Activated T-cell treated with anti-CD3 and anti-CD28 coated beads for 4 hours (primary cell): ENCODE measurements at regions not wholly inside any gene's neighbourhood (a gene's known extent, or its start where the extent isn't known, plus 50 kb on each side); places are given as distances from the start of the nearest gene placed in this dataset.
"Not testable (repeated sequence)": the region's sequence is repeated elsewhere in the genome, so short reads cannot be mapped to it uniquely, and the experiment has no call there.

Source experiments
- DNase-seq: peaks from one replicate; pipeline ENCODE4 v3.0.0-alpha.2; 2020

DNA sequence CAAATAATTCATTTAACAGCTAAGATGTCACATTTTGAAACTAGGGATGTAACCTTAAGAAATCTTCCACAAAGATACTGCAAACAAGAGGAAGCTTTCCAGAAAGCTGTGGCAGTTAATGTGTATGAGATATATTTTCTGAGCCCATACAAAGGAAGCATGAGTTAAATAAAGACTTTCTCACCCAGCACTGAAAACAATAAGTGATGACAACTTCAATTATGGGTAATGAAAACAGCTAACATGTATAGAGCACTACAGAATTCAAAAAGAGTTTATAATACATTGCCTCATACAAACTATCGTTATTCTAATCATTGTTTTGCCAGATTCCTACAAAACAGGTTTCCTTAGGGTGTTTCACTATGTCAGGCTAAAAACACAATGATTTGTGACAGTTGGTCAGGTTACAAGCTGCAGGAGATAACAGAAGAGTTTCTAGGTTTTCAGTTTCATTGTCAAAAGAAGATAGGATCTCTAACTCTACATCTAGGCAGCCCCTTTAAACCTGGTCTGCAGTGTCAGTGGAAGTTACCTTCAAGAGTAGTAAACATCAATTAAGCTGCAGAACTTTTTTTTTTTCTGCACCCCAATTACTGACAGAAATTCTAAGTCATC, 618.1 kb upstream of the ADGRL3 start:
- DNase-seq, result no peak

DNA sequence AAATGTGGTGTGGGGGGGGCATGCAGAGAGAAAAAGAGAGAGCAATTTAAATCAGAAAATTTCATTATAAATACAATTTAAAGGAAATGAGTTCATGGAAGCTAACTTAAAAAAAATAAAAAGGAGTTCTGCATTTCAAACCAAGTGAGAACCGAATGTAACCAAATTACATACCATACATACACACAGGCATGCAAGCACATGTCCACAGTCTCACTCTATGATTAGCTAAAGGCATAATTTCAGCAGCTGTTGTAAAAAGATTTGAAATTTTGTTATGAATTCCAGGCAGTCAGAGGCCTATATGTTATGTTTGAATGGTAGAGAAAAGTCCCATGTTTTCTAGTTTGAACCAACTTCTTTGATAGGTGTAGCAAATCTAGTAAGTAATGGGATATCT, 611.6 kb upstream of the ADGRL3 start:
- no peak for DNase-seq

DNA sequence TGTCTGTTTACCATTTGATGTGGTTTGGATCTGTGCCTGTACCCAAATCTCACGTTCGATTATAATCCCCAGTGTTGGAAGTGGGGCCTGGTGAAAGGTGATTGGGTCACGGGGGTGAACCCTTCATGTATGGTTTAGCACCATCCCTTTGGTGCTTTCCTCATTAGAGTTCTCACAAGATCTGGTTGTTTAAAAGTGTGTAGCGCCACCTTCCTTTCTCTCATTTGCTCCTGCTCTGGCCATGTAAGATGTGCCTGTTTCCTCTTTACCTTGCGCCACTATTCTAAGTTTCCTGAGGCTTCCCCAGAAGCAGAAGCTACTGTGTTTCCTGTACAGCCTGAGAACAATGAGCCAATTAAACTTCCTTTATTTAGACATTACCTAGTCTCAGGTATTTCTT, 610.7 kb upstream of the ADGRL3 start:
- no peak for DNase-seq

DNA sequence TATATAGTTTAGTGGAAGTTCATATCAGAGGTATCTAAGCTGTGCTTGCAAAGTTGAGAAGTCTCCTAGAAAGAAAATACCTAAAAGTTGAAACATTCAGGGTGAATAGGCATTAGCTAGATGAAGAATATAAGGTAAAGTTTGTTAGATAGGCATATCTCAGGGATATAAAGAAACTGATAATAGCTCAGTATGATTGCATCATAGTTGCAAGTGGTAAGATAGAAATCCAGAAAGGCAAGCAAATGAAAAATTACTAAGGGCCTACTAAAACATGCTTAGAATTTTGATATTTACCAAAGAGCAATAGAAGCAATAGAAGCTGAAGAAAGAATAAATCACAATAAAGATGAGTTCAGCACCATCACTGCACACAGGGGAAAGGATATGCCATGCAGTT, 610.0 kb upstream of the ADGRL3 start:
- no peak for DNase-seq

DNA sequence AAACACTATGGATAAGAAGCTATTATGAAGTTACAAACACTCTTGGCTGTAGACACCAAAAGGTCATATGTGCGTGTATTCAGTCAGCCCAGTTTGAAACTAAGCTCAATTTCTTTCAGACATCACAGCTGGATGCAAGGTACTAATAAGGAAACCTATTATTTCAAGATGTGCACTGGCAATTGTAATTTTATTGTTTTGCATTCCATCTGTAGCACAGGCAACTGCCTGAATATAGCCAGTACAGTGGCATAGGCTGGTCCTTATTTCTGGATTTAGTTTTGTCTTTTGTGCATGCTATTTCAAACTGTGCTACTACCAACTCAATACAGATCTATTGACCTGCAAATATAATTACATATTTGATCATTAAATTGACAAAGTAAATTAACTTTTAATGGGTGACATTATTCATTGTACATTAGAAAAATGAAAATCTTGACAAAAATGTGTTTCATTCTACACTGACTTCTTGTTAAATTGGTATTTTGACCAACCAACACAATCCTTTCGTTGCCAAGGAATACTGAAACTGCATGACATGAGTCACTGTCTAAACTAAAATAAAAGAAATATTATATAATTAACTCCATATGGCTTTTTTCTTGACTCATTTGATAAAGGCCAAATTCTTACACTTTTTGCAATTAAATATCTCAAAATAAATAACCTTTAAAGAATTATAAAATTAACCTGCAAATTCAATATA, 594.3 kb upstream of the ADGRL3 start:
- no peak for DNase-seq

DNA sequence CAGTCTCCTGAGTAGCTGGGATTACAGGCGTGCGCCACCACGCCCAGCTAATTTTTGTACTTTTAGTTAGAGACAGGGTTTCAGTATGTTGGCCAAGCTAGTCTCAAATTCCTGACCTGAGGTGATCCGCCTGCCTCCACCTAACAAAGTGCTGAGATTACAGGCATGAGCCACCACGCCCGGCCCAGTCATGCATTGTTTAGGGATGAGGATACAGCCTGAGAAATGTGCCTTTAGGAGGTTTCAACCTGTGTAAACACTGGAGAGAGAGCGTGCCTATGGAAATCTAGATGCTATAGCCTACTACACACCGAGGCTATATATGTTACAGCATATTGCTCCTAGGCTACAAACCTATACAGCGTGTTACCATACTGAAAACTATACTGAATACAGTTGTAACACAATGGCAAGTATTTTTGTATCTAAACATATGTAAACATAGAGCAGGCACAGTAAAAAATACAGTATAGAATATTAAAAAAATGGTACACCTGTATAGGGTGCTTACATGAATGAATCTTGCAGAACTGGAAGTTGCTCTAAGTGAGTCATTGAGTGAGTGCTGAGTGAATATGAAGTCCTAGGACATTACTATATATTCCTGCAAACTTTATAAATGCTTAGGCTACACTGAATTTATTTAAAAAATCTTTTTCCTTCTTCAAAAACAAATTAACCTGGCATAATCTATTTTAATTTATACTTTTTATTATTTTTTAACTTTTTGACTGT, 588.2 kb upstream of the ADGRL3 start:
- no peak for DNase-seq

DNA sequence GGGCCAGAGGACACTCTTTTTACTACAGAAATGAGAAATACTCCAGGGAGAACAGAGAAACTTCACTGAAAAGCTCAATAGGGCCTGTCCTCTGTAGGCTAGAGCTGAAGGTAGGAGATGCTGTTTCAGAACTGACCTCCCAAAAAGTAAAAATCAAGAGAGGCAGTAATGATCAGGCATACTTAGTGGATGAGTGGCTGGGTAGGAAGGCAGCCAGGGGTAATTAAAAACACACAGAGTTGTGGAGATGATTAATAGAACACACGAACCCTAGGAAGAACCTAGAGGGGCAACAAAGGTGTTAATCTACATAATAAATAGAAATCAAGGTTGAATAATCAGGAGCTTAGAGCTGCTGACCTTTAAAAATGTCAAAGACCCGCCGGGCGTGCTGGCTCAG, 582.4 kb upstream of the ADGRL3 start:
- no peak for DNase-seq

DNA sequence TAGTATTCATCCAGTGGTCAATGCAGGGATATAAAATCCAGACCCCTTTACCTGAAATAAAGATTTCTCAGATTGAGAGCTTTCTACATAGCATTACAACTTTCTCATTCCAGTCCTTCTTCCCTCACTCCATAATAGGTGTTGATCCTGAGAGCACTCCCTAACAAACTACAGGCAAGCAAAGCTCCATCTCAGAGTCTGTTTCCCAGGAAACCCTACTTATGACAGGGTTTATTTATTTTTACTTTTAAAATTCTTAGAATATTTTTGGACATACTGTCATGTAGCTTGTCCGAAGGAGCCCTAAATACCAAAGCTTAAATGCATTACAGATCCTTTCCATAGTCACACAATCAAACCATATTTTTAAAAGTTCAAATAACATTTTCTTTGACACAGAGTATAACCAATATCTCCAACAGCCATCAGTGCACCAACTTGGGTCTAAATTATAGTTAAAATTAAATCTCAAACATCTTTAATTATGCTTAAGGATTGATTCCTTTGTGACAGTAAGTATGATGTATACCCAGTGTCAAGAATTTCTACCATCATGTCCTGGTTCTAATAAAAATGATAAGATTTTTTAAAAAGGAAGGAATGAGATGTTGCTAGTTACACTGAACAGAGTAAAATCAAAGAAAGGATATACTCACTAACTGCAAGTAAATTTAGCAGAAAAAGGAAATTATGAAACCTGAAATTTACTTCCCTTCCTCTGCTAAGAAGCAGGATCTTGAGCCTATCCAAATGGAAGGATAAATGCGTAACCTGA, 580.4 kb upstream of the ADGRL3 start:
- DNase-seq, result no peak

DNA sequence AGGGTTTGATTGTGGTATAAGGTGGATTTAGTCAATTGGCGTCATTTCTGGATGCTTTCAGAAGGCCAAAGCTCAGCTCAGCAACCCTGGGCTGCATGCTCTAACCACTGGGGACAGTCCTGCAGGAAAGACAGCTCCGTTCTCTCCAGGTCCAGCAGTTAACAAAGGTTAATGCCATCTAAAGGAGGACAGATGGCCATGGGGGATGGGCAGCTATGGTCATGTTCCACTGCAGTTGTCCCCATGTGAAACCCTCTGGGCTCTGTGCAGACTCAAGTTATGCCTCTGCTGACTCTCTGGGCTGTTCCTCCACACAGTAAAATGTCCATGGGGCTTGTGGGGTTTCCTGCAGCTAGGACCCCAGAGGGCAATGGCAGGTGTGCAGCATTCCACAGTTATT, 562.1 kb upstream of the ADGRL3 start:
- no peak for DNase-seq

DNA sequence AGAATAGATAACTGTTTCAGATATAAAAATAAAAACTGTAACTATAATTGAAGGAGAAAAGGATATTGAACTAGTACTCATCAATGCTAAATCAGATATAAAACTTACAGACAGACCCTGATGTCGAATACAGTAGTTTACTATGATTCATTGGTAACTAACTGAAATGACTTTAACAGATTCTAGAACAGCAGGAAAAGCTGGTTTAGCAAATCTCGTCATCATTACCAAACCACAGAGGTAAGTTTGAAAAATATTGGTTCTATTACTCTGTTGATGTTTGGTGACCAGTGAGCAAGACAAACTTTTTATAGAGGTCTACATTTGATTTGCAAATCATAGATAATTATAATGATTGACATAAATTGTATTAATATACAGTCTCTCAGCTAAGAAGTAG, 551.4 kb upstream of the ADGRL3 start:
- no peak for DNase-seq

DNA sequence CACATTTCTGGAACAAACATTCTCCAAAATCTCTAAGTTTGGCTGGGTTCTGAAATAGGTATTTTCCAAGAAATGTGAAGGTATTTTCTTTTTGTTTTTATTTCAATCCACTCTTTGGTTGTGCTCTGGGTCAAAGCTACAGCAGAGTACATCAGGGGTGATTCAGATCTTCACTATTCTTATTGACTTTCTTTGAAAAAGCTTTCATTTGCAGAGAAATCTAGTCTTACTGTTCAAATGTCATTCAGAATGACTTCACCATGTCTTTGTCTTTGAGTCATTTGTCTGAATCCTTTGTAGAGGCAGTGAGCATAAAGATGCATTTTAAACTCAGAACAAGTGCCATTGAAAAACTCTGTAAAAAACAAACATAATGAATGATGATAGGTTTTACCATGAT, 547.2 kb upstream of the ADGRL3 start:
- DNase-seq, result no peak

DNA sequence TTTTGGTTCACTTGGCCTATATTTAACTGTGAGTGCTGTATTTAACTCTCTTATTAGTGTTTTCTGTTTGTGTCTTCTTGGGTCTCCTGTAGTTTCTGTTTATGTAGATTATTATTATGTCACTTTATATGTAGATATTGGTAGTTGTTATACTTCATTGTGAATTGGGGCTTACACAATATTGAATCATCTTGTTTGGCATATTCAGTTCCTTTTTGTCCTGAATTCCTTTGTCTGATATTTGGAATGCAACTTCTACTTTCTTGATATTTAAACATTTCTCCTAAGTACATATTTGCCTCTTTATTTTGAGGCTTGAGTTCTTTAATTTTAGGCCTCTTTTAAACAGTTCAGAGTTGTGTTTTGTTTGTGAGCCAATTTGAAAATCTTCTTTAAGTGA, 544.8 kb upstream of the ADGRL3 start:
- DNase-seq, result no peak

DNA sequence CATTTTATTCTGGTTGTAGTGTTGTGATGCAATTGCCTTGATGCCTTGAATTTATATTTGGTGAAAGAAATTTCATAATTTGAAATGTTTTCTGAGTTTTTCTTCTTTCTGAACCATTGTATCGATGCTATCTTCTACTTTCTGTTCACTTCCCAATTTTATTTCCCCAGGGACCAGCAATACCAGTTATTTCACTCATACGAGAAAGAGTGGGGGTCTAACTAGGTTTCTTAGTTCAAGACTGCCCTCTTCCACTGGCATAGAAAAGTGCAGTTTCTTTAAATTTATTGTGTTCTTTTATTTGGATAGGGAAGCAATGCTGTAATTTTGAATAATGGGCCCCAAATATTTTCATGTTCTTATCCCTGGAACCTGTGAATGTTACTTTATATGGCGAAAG, 544.0 kb upstream of the ADGRL3 start:
- no peak for DNase-seq

DNA sequence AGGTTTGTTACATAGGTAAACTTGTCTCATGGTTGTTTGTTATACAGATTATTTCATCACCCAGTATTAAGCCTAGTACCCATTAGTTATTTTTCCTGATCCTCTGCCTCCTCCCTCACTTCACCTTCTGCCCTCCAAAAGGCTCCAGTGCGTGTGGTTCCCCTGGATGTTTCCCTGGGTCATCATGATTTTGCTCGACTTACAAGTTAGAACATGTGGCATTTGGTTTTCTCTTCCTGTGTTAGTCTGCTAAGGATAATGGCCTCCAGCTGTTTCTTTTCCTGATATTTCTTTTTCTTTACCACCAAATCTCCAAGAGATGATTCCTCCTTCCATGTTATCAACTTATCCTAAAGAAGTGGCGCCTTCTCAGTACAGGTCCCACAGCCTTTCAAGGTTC, 543.1 kb upstream of the ADGRL3 start:
- no peak for DNase-seq

DNA sequence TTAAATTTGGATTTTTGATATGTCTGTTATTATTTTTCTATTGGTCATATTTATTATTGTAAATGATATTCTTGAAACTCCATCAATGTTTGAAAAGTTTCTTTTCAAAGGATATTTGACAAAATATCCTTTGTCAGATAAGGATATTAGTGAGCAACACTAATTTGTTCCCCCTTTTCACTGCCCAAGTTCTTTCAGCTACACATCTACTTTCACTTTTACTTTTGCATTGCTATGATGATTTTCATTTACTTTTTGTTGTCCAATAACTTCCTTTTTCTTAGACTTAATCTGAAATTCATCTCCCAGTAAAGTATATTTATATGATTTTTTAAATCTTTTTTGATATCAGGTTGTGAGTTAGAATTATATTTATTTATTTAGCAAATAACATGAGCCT, 542.3 kb upstream of the ADGRL3 start:
- no peak for DNase-seq

DNA sequence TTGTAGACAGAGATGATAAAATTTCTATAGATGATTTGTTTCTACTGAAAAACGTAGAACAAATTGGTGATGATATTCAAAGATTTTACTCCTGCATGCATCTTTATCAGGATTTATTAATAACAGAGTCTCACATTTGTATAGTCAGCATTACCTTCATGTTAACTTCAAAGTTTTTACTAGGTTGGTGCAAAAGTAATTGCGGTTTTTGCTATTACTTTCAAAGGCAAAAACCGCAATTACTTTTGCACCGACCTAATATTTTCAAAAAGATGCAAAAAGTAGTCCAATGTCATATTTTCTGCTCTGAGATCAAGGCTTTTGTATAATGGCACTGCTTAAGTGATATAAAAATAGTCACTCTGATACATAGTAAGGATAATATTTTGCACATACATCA, 536.4 kb upstream of the ADGRL3 start:
- DNase-seq, result no peak

DNA sequence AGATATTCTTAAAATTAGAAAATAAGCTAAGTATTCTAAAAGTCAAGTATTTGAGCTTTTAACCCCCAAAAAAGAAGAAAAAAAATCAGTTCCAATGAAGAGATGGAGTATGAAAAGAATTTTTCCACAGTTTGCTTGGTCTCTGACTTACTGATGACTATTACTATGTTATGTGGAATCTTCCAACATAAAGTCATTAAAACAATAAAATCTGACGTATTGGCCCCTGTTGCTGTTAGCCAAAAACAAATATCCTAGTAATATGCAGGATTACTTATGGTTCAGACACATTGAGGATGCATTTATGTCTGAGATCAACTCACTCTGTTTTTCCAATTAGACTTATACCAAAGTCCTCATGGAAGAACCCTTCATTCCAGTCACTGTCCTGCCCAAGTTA, 517.2 kb upstream of the ADGRL3 start:
- no peak for DNase-seq

DNA sequence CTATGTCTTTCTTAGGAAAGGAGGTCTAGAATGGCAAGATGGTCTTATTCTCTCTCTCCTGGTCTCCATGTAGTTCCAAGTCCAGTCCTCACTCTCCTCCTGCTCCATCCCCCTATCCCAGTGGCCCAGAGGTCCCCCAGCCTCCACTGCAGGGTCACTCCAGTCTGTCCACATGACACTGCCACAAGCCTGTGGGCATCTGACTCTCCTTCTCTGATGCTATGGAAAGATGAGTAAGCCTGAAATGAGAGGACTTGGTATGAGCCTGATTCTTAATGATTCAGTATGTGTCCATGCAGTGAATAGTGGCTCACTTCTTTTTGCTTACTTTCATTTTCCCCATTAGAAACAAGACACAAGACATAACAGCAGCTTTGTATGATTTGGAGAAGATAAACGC, 516.8 kb upstream of the ADGRL3 start:
- DNase-seq, result no peak

DNA sequence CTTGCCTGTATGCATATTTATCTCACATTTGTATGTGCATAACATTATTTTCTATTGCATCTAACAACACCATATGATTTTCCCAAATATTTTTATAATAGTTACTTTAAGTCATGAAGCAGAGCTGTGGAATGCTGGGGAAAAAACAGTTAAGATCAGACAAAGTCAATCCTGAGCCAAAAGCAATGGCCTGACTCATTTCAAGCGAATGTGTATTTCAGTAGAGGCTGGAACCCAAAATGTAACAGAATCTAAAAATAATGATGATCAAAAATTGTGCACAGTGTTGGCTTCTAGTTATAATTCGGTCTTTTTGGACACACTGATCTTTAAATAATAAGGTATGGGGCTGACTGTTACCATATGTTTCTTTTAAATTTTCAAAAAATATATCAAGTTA, 516.2 kb upstream of the ADGRL3 start:
- DNase-seq, result no peak

DNA sequence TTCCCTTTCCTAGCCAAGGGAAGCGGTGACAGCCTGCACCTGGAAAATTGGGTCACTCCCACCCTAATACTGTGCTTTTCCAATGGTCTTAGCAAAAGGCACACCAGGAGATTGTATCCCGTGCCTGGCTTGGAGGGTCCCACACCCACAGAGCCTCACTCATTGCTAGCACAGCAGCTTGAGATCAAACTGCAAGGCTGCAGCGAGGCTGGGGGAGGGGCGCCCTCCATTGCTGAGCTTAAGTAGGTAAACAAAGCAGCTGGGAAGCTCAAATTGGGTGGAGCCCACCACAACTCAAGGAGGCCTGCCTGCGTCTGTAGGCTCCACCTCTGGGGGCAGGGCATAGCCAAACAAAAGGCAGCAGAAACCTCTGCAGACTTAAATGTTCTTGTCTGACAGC, 504.1 kb upstream of the ADGRL3 start:
- DNase-seq, result not testable (repeated sequence)

DNA sequence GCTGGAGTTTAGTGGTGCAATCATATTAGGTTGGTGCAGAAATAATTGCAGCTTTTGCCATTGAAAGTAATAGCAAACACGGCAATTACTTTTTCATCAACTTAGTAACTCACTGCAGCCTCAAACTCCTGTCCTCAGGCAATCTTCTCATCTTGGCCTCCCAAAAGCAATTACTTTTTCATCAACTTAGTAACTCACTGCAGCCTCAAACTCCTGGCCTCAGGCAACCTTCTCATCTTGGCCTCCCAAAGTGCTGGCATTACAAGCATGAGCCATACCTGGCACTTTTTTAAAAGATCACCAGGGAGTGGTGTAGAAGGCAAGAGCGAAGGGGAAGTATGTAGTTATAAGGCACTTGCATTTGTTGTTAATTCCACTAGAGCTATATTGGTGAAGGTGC, 491.1 kb upstream of the ADGRL3 start:
- no peak for DNase-seq

DNA sequence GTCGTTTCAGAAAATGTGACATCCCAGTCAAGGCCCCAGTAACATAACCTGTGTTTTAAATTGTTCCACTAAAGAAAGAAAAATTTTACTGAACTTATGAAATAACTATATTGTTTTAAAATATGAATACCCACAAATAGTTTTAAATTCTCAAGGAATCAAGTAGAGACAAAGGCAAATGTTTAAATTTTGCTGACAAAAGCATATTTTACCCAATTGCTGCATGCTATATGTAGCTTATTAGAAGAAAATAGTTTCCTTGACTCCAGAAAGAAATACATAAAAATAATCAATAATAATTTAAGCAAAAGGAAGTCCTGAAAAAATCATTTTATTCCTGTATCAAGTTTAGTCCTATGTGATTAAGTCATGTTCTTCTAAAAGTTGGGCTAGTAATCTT, 481.3 kb upstream of the ADGRL3 start:
- no peak for DNase-seq

DNA sequence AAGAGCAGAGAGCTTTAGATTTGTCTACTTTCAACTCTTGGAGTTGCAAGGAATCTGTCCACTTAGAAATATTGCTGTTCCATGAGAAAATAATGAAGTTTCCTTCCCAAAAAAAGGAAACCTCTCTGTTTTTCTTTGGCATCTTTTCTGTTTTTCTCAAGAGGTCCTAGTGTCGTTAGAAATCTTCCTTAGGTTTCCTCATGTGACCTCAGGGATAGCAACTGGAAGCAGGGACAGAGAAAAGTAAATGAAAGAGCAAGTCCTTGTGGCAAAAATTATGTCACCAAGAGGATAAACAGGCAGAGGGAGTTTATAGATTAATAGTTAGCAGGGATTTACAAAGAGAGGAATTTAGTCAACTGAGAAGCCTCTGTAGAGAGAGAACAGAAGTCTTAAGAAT, 478.4 kb upstream of the ADGRL3 start:
- DNase-seq, result no peak

DNA sequence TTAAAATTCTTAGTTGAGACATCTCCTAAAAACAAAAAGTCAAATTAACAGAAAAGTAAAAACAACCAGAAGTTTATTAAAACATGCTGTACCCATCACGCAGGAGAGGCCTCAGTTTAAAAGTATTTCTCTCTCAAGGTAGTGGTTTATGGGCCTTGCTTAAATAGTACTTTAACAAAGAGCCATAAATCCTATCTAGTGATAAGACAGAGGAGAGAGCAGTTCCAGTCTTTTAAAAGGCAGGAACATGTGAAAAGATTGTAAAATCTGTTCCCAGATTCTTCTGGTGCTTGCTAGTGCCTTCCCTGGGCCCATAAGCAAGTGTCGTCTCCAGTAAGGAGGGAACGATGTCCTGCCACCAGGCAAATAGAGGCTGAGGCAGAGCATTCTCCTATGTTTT, 476.3 kb upstream of the ADGRL3 start:
- DNase-seq, result no peak
